ENCODE measurements at regions not wholly inside any gene's neighbourhood (a gene's known extent, or its start where the extent isn't known, plus 50 kb on each side); places are given as distances from the start of the nearest gene placed in this dataset.

- no peak for DNase-seq
These were observed 274.2 kb downstream of the TMEM167A start for GRCh38 chr5:82802954-82803353.

- DNase-seq: no peak
These were observed 276.4 kb downstream of the TMEM167A start for GRCh38 chr5:82800826-82801225.

DNA sequence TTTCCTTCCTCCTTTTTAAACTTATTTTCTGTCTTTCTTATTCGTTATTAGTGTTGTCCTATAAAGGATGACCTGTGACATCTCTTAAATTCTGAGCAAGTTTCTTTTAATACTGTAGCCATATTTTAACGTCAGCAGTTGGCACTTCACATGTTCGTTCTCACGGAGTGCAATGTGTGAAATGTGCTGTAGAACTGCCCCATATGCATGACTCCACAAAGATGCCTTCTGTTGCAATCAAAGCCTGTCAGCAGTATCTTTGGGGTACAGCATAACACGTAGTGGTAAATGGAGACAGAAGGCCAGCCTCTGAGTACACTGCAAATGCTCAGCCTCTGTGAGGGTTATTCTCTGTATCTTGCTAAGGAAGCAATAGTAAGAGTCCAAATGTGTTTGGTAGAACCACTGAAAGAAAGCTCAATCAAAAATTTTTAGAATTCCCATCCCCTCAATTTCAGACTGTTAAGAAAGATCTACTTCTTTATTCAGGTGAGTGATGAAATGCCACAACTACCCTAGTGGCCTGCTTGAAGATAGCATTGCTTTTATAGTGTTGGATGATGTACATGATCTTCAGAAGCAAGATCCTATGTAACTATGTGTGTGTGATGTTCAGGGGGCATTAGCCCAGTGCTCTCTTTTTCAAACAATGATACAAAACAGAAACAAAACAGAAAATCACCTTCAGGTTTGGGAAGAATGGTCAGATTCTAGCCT is 277.7 kb downstream of the TMEM167A start:
- DNase-seq: no peak

DNA sequence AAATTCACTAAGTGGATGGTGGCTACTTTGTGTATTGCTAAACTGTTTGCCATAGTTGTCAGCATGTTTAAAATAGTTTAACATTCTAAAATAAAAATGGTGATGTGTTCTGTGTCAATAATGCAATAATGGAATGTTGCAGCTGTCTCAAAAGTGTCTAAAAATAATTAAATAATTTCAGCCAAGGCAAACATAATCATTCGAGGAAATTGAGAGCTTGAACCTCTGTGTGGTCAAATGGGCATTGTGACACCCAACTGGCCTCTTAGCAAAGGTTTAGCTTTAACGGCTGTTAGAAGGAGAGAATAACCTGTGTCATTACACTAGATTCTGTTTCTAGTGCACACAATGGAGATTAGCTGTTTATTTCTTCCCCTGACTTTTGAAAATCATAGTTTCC is 278.5 kb downstream of the TMEM167A start:
- DNase-seq: no peak

GRCh38 chr5:82796643-82797416 is 280.4 kb downstream of the TMEM167A start:
- no peak for DNase-seq

DNA sequence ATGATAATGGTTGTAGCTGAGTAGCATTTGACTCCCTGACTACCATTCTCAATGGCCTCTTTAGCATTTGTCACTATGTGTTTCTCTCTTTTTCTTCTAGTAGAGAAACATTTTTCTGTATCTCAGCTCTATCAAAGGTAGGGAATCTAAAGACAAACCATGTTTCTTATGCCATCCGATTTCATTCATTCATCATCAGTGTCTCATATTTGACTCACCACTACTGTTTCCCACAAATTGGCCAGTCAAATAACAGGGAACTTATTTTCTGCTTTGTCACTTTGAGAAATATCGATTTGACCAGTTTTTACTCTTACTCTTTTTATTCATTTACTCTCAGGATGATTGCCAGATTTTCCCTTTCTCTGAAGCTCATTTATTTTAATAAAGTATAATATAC is 282.3 kb downstream of the TMEM167A start:
- no peak for DNase-seq

DNA sequence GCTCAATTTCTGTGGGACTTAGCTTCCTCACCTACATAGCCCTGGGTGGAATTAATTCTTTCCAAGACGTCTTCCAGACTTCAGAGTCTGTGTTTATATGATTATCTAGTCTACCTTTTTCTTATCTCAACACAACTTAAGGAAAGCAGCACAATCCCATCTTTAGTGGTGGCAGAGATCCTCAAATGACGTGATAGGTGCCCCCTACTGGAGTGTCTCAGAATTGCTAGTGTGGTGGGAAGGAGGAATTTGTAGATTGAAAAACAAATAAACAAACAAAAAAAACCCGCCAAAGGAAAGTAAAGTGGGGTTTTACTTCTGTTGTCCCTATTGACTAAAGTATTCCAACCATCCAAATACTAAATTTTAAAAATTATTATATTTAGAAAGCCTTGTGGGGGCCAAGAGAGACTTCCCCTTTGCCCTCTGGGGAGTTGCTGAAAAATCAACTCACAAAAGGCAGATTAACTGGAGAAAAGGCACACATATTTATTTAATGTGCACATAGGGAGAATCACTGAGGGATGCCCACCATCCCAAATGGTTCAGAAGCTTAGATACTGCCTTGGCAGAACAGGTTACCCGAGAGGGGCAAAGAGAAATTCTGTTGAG is 283.3 kb downstream of the TMEM167A start:
- DNase-seq: peak; percentile 21

GRCh38 chr5:82792096-82792495 is 285.1 kb downstream of the TMEM167A start:
- DNase-seq: peak; percentile 4

DNA sequence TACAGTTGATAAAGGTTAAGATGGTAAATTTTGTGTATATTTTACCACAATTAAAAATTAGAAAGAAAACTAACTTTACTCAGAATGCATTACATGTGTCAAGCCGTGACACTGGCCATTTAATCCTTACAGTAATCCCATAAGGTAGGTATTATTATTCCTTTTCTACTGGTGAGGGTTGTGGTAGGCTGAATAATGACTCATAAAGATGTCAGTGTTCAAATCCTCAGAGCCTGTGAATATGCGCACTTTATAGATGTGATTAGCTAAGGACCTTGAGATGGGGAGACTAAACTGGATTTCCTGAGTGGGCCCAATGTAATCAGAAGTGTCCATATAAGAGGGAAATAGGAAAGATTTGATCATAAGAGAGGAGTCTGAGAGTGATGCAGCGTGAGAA is 288.1 kb downstream of the TMEM167A start:
- no peak for DNase-seq

DNA sequence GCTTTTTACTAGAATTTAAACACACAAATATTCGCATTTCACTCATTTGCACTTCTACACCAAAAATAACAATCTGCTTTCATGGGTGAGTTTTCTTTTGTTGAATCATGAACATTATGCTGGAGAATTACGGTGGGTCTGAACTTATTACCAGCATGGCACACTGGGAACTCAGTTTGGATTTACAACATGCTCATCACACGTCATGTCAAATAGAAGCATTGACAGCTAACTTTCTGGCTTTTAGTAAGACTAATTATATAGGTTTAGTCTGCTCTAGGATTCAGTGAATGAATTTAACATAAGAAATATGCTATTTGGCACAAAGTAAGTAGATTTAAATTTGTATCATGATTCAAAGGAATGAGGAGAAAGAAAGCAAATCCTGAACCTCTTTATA is 290.4 kb downstream of the TMEM167A start:
- no peak for DNase-seq

DNA sequence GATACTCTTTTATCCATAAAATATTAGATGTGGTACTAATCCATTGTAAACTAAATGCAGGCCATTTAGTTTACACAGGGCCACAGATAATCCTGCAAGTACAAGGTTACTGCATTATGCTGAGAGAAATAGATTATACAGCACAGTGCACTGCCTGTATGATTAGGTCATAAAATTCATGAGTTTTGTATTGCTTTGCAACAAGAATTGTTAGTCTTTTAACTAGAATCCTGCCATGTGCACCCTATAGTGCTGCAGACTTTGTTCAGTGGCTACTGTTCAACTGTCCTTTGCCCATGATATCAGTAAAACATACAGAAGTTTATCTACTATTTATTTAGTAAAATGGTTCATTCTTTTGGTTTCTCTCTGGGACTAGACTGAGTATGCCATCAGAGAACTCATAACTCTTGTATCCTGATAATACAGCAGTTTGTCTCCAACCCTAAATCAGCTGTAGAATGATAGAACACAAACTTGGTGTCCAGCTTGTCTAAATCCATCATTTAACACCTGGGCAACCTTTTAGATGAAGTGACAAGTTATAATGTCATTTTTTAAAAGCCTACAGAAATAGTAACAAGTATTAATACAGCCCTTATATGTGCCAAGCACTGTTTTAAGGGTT is 291.2 kb downstream of the TMEM167A start:
- no peak for DNase-seq

DNA sequence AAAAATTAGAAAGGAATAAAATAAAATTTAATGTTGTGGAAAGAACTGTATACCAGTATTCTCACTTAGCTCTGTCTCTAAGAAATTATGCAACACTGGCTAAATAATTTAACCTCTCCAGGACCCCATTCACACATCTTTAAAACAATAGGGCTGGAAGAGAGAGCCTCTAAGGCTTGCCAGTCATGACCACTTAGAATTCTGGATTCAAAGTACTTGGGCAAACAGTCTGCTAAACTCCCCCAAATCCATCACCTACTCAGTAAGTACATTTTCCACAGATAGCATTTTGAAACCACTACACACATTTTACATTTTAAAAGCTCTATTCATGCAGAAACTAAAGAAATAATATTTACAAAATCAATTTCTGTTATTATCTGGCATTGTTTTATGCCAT is 291.7 kb downstream of the TMEM167A start:
- DNase-seq: no peak

- no peak for DNase-seq
These were observed 292.7 kb downstream of the TMEM167A start for GRCh38 chr5:82784521-82784920.

- no peak for DNase-seq
These were observed 300.1 kb downstream of the TMEM167A start for GRCh38 chr5:82777106-82777505.

- no peak for DNase-seq
These were observed 304.9 kb downstream of the TMEM167A start for GRCh38 chr5:82772281-82772680.

DNA sequence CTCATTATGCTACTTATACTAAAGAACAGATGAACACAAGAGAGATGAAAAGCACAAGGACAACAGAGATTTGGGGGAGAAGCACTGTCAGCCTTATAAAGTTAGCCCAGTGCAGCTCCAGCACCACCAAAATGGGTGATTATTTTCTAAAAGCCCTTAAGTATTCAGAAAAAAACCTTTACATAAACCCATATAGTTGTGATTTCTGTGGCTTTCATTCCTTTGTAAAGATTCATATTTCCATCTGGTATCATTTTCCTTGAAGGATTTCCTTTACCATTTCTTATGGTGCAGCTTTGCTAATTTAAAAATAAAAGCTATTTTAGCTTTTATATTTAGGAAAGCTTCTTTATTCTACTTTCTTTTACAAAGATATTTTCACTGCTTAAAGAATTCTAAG is 311.0 kb downstream of the TMEM167A start:
- peak; percentile 37 for DNase-seq

DNA sequence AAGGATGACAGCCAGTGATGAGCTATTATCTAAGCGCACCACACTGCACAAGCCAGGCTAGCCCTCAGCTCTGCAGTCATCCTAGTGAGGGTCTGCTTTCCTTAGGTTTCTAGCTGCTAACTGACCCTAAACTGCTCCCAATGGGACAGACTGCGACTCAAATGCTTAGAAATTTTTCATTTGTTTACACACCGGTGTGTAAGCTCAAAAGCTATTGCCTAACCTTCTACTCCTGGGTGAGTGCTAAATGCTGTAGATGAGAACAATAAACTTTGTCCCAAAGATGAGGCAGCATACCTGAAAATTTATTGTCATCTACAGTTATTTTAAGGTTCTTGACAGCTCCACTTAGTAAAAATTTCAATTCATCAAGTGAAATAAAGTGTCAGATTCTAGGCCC is 311.4 kb downstream of the TMEM167A start:
- peak; percentile 19 for DNase-seq

GRCh38 chr5:82760856-82761255 is 316.3 kb downstream of the TMEM167A start:
- DNase-seq: no peak

DNA sequence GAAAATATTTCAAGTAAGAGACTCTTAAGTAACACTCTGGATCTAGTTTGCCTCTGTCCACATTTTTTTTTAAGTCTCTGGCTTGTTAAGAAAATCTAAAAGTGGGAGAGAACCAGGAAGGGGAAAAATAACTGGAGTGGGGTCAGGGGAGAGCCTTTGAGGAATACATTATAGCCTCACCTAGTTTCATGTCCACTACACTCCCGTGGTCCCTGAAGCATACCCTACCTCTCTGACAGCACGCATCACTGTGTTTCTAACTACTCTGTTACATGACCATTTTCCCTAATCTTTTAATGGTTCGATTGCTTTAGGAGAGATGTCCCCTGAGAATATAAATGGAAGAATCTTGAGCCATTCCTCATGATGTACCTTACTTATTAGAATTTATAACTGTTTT is 318.3 kb downstream of the TMEM167A start:
- no peak for DNase-seq

- no peak for DNase-seq
These were observed 322.4 kb downstream of the TMEM167A start for GRCh38 chr5:82754759-82755158.

DNA sequence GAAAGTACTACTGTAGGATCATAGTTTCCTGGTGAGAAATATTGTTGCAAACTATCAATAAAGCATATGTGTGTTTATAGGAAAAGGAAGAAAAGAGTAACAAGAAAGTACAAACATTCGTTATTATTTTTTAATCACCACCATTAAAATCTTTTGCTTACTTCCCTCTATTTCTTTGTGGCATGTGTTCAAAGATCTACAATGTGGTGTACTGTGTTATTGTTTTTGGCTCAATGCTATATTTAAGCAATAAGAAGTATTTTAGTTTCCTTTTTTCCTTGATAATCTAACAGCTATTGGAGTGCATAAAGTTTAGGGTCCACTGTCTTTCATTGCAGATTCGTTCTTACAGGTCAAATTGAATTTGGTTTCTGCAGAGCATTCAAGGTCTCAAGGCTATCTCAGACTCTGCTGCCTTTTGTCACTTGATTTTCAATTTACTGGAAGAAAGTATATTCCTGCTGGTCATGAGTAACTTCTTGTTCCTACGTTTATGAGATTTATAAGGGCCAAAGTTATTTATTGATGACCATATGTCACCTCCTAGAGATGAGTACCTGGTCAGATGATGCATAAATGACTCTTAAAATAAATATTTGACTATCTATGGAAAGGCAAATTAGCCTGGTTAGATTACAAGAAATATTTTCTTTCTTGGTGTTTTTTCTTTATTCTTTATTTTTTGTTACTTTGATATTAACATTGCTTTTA is 323.0 kb downstream of the TMEM167A start:
- DNase-seq: no peak

DNA sequence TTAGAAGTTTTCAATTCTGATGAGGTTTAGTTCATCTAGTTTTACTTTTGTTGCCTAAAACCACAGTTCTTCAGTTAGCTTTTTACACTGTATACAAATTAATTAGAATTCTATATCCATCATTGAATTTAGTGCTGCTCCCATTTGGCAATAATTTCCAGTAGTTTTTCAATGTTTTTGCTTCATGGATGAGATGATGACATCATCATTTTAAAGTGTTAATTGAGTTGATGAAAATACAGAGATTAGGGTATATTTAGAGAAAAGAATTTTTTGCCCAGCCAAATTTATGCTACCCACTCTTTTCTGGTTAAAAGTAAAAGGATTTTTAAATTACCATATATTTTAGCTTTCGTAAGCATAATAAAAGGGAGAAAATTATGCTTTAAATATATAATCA is 323.8 kb downstream of the TMEM167A start:
- DNase-seq: no peak

DNA sequence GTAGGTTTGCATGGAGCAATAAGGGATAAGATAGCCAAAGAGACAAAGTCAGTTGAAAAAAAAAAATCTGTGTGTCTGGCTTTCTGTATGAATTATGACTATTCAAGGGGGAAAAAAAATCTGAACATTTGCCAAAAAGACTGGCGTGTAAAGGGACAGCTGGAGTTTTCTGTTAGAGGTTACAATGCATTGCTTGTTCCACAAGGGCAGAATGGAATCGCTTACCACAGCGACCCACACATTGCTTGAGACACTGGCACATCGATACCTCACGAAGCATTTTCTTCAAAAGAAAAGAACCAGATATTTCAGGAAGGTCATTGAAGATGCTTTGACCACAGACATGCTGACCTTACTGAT is 327.8 kb downstream of the TMEM167A start:
- no peak for DNase-seq
